ENCODE measurements at regions not wholly inside any gene's neighbourhood (a gene's known extent, or its start where the extent isn't known, plus 50 kb on each side); places are given as distances from the start of the nearest gene placed in this dataset.
"Not testable (repeated sequence)": the region's sequence is repeated elsewhere in the genome, so short reads cannot be mapped to it uniquely, and the experiment has no call there.

GRCh38 chr16:88202207-88202745 is 180.5 kb upstream of the ZNF469 start:
- no peak for FAIRE-seq
- no peak for TF ChIP-seq CTCF (IDR thresholded peaks at IDR 0.05; ENCODE audit: insufficient read depth, missing control alignments)

GRCh38 chr16:88202856-88203681 is 179.7 kb upstream of the ZNF469 start:
- DNase-seq (ENCODE audit: insufficient read length, low spot score); FAIRE-seq: not testable (repeated sequence)

More at GRCh38 chr16:88202207-88202745, 180.5 kb upstream of the ZNF469 start:
- no peak for DNase-seq (ENCODE audit: insufficient read length, low spot score)

- DNase-seq (ENCODE audit: insufficient read length, low spot score); FAIRE-seq: not testable (repeated sequence)
Observed at GRCh38 chr16:88204131-88205110, 178.3 kb upstream of the ZNF469 start.

- DNase-seq (ENCODE audit: insufficient read length, low spot score); FAIRE-seq: not testable (repeated sequence)
Observed at GRCh38 chr16:88205482-88205881, 177.3 kb upstream of the ZNF469 start.

- FAIRE-seq, result not testable (repeated sequence)
Observed at GRCh38 chr16:88206006-88206405, 176.8 kb upstream of the ZNF469 start.

GRCh38 chr16:88206516-88206915 is 176.2 kb upstream of the ZNF469 start:
- FAIRE-seq; DNase-seq (ENCODE audit: insufficient read length, low spot score): not testable (repeated sequence)

More at GRCh38 chr16:88206006-88206405, 176.8 kb upstream of the ZNF469 start:
- DNase-seq (ENCODE audit: insufficient read length, low spot score), result not testable (repeated sequence)

GRCh38 chr16:88208112-88208511 is 174.6 kb upstream of the ZNF469 start:
- TF ChIP-seq CTCF (IDR thresholded peaks at IDR 0.05; ENCODE audit: insufficient read depth, missing control alignments), result no peak
- FAIRE-seq (no peak), DNase-seq (ENCODE audit: insufficient read length, low spot score) (no peak)

- DNase-seq (ENCODE audit: insufficient read length, low spot score); FAIRE-seq: not testable (repeated sequence)
Observed at GRCh38 chr16:88208776-88209175, 174.0 kb upstream of the ZNF469 start.

GRCh38 chr16:88209579-88209978 is 173.2 kb upstream of the ZNF469 start:
- not testable (repeated sequence) for DNase-seq (ENCODE audit: insufficient read length, low spot score); FAIRE-seq

- not testable (repeated sequence) for FAIRE-seq; DNase-seq (ENCODE audit: insufficient read length, low spot score)
Observed at GRCh38 chr16:88213937-88214336, 168.8 kb upstream of the ZNF469 start.

GRCh38 chr16:88221001-88221761 is 161.6 kb upstream of the ZNF469 start:
- not testable (repeated sequence) for FAIRE-seq; DNase-seq (ENCODE audit: insufficient read length, low spot score)

GRCh38 chr16:88223696-88224095 is 159.1 kb upstream of the ZNF469 start:
- not testable (repeated sequence) for DNase-seq (ENCODE audit: insufficient read length, low spot score); FAIRE-seq

- not testable (repeated sequence) for DNase-seq (ENCODE audit: insufficient read length, low spot score); FAIRE-seq
Observed at GRCh38 chr16:88224131-88224898, 158.4 kb upstream of the ZNF469 start.

- DNase-seq (ENCODE audit: insufficient read length, low spot score); FAIRE-seq: not testable (repeated sequence)
Observed at GRCh38 chr16:88225640-88226230, 157.0 kb upstream of the ZNF469 start.

- not testable (repeated sequence) for DNase-seq (ENCODE audit: insufficient read length, low spot score); FAIRE-seq
Observed at GRCh38 chr16:88226302-88226701, 156.5 kb upstream of the ZNF469 start.

Data from D721Med (cell line).